Left ventricle myocardium inferior (tissue), 1 donor: ENCODE measurements at regions not wholly inside any gene's neighbourhood (a gene's known extent, or its start where the extent isn't known, plus 50 kb on each side); places are given as distances from the start of the nearest gene placed in this dataset.

Experiments
- DNase-seq: peaks from one replicate; pipeline ENCODE4 v3.0.0-alpha.2; 2020
- H3K27ac ChIP-seq: fragments of 200-600 bp; replicated peaks from 2 replicates; pipeline ENCODE4 v1.8.0; 2021
- H3K27me3 ChIP-seq: fragments of 200-600 bp; 2 replicates; pipeline ENCODE4 v1.8.0; 2021; ENCODE audit warnings: low read depth
- H3K36me3 ChIP-seq: fragments of 200-600 bp; 2 replicates; pipeline ENCODE4 v1.8.0; 2021
- H3K4me1 ChIP-seq: fragments of 200-600 bp; 2 replicates; pipeline ENCODE4 v1.8.0; 2021
- H3K4me3 ChIP-seq: fragments of 200-600 bp; 2 replicates; pipeline ENCODE4 v1.8.0; 2021; ENCODE audit warnings: mild to moderate bottlenecking, moderate library complexity
- H3K9me3 ChIP-seq: fragments of 200-600 bp; replicated peaks from 2 replicates; pipeline ENCODE4 v1.8.0; 2021
- CTCF ChIP-seq: fragments of 200-600 bp; IDR thresholded peaks from 2 replicates; pipeline ENCODE4 v1.8.0; 2021; ENCODE audit warnings: antibody characterized with exemption, mild to moderate bottlenecking, borderline replicate concordance
- intact Hi-C: fragments of 100-400 bp; cut with micrococcal nuclease; formaldehyde crosslinking; loops from one replicate; pipeline ENCODE4 v1.11.0; 2022
- donor health status: DM: no; HTN: yes; CAD: no; lungs with severe emphysema.

- Histone ChIP-seq H3K9me3 (peaks cover 7% of the 10 kb centered on the region), H3K4me3 (no peak overlapping the region), H3K4me1 (no peaks in the 10 kb centered on the region), H3K27ac (no peak overlapping the region), H3K27me3 (no peaks in the 10 kb centered on the region), H3K36me3 (no peaks in the 10 kb centered on the region)
- no peak for TF ChIP-seq CTCF
- intact Hi-C loops, result no loop called here
- DNase-seq, result no peak
Observed at GRCh38 chr2:145692971-145693478, 1173.1 kb upstream of the ZEB2 start.

- Histone ChIP-seq H3K27ac (no peak overlapping the region), H3K4me3 (no peak overlapping the region), H3K36me3 (no peaks in the 10 kb centered on the region), H3K27me3 (no peaks in the 10 kb centered on the region), H3K9me3 (peaks cover 8% of the 10 kb centered on the region), H3K4me1 (no peaks in the 10 kb centered on the region)
- DNase-seq, result no peak
- no peak for TF ChIP-seq CTCF
- intact Hi-C loops, result no loop called here
Observed at GRCh38 chr2:145691659-145692058, 1171.7 kb upstream of the ZEB2 start.

GRCh38 chr2:145690183-145690778 is 1170.4 kb upstream of the ZEB2 start:
- no peak for TF ChIP-seq CTCF
- no peak for DNase-seq
- H3K4me3 ChIP-seq, result no peak overlapping the region
- intact Hi-C loops, result no loop called here
- peaks cover 10% of the 10 kb centered on the region for H3K9me3 ChIP-seq
- no peaks in the 10 kb centered on the region for H3K4me1 ChIP-seq
- H3K36me3 ChIP-seq, result no peaks in the 10 kb centered on the region
- no peaks in the 10 kb centered on the region for H3K27me3 ChIP-seq
- H3K27ac ChIP-seq, result no peak overlapping the region

- no peaks in the 10 kb centered on the region for H3K4me1 ChIP-seq
- intact Hi-C loops, result no loop called here
- TF ChIP-seq CTCF, result no peak
Observed at GRCh38 chr2:145689277-145689676, 1169.4 kb upstream of the ZEB2 start.

GRCh38 chr2:145688156-145688555 is 1168.2 kb upstream of the ZEB2 start:
- no peaks in the 10 kb centered on the region for H3K36me3 ChIP-seq
- no peak for DNase-seq
- H3K27ac ChIP-seq, result no peak overlapping the region
- TF ChIP-seq CTCF, result no peak
- intact Hi-C loops, result no loop called here
- no peaks in the 10 kb centered on the region for H3K4me1 ChIP-seq
- peaks cover 10% of the 10 kb centered on the region for H3K9me3 ChIP-seq
- H3K27me3 ChIP-seq, result no peaks in the 10 kb centered on the region
- no peak overlapping the region for H3K4me3 ChIP-seq

More at GRCh38 chr2:145689277-145689676, 1169.4 kb upstream of the ZEB2 start:
- H3K9me3 ChIP-seq, result peaks cover 10% of the 10 kb centered on the region
- no peak for DNase-seq
- no peak overlapping the region for H3K27ac ChIP-seq
- no peaks in the 10 kb centered on the region for H3K36me3 ChIP-seq
- no peak overlapping the region for H3K4me3 ChIP-seq
- H3K27me3 ChIP-seq, result no peaks in the 10 kb centered on the region
